H9 (cell line): ENCODE measurements at regions not wholly inside any gene's neighbourhood (a gene's known extent, or its start where the extent isn't known, plus 50 kb on each side); places are given as distances from the start of the nearest gene placed in this dataset.

Experiments
- DNase-seq: peaks from one replicate; pipeline ENCODE4 v3.0.0-alpha.2; 2017
- H2AFZ ChIP-seq: one replicate; pipeline ENCODE4 v1.6.1; 2013; ENCODE audit warnings: mild to moderate bottlenecking, low read length, control low read depth, moderate library complexity
- H2AK5ac ChIP-seq: 2 replicates; pipeline ENCODE4 v1.6.1; 2013; ENCODE audit warnings: low read length, control low read depth, mixed read lengths; ENCODE audit not compliant: insufficient read length
- H2BK120ac ChIP-seq: one replicate; pipeline ENCODE4 v1.6.1; 2013; ENCODE audit warnings: low read depth, mild to moderate bottlenecking, low read length, control low read depth, inconsistent platforms; ENCODE audit not compliant: poor library complexity, severe bottlenecking
- H2BK12ac ChIP-seq: 2 replicates; pipeline ENCODE4 v1.6.1; 2013; ENCODE audit warnings: low read length, control low read depth, mixed read lengths, low read depth; ENCODE audit not compliant: insufficient read length
- H2BK15ac ChIP-seq: 2 replicates; pipeline ENCODE4 v1.6.1; 2013; ENCODE audit warnings: low read depth, low read length, control low read depth
- H2BK20ac ChIP-seq: one replicate; pipeline ENCODE4 v1.6.1; 2013; ENCODE audit warnings: low read depth, mild to moderate bottlenecking, low read length, control low read depth, inconsistent platforms; ENCODE audit not compliant: poor library complexity, severe bottlenecking
- H2BK5ac ChIP-seq: 2 replicates; pipeline ENCODE4 v1.6.1; 2013; ENCODE audit warnings: low read length, control low read depth, mixed read lengths; ENCODE audit not compliant: insufficient read length
- H3K14ac ChIP-seq: 2 replicates; pipeline ENCODE4 v1.6.1; 2013; ENCODE audit warnings: low read length, control low read depth; ENCODE audit not compliant: insufficient read depth
- H3K18ac ChIP-seq: 2 replicates; pipeline ENCODE4 v1.6.1; 2013; ENCODE audit warnings: low read depth, mild to moderate bottlenecking, mixed read lengths, low read length, control low read depth; ENCODE audit not compliant: insufficient read length
- H3K23ac ChIP-seq: 2 replicates; pipeline ENCODE4 v1.6.1; 2013; ENCODE audit warnings: low read length, control low read depth, mixed read lengths, low read depth; ENCODE audit not compliant: insufficient read length
- H3K23me2 ChIP-seq: 2 replicates; pipeline ENCODE4 v1.6.1; 2013; ENCODE audit warnings: low read depth, mild to moderate bottlenecking, mixed read lengths, low read length, control low read depth; ENCODE audit not compliant: insufficient read length, poor library complexity, severe bottlenecking
- H3K27ac ChIP-seq: 2 replicates; pipeline ENCODE4 v1.5.1; 2013; ENCODE audit warnings: low read length, control low read depth, mixed read lengths, low read depth; ENCODE audit not compliant: insufficient read length
- H3K27me3 ChIP-seq: 2 replicates; pipeline ENCODE4 v1.6.1; 2013; ENCODE audit warnings: low read length, control low read depth, inconsistent platforms; ENCODE audit not compliant: insufficient read depth
- H3K4ac ChIP-seq: 2 replicates; pipeline ENCODE4 v1.6.1; 2013; ENCODE audit warnings: low read depth, mild to moderate bottlenecking, control low read depth, inconsistent platforms, low read length, moderate library complexity
- H3K4me1 ChIP-seq: 2 replicates; pipeline ENCODE4 v1.6.1; 2013; ENCODE audit warnings: low read length, control low read depth, inconsistent platforms; ENCODE audit not compliant: insufficient read depth
- H3K4me2 ChIP-seq: 2 replicates; pipeline ENCODE4 v1.6.1; 2013; ENCODE audit warnings: low read length, control low read depth, mixed read lengths; ENCODE audit not compliant: insufficient read length, insufficient read depth
- H3K56ac ChIP-seq: 2 replicates; pipeline ENCODE4 v1.6.1; 2013; ENCODE audit warnings: low read depth, mild to moderate bottlenecking, mixed read lengths, low read length, control low read depth; ENCODE audit not compliant: insufficient read length
- H3K79me1 ChIP-seq: 2 replicates; pipeline ENCODE4 v1.6.1; 2013; ENCODE audit warnings: low read depth, mild to moderate bottlenecking, moderate library complexity, low read length, control low read depth, inconsistent platforms; ENCODE audit not compliant: insufficient read depth, poor library complexity, severe bottlenecking
- H3K79me2 ChIP-seq: 2 replicates; pipeline ENCODE4 v1.6.1; 2013; ENCODE audit warnings: low read length, control low read depth, inconsistent platforms; ENCODE audit not compliant: insufficient read depth
- H3K9ac ChIP-seq: 2 replicates; pipeline ENCODE4 v1.6.1; 2013; ENCODE audit warnings: low read length, control low read depth, mixed read lengths; ENCODE audit not compliant: insufficient read length; ENCODE audit errors: extremely low read depth
- H3K9me3 ChIP-seq: one replicate; pipeline ENCODE4 v1.6.1; 2013; ENCODE audit warnings: low read depth, low read length, inconsistent platforms; ENCODE audit not compliant: control insufficient read depth
- H3T11ph ChIP-seq: one replicate; pipeline ENCODE4 v1.6.1; 2013; ENCODE audit warnings: mild to moderate bottlenecking, low read length, control low read depth, inconsistent platforms
- H4K20me1 ChIP-seq: one replicate; pipeline ENCODE4 v1.6.1; 2013; ENCODE audit not compliant: control insufficient read depth, insufficient read length, insufficient read depth
- H4K5ac ChIP-seq: 2 replicates; pipeline ENCODE4 v1.6.1; 2013; ENCODE audit warnings: low read depth, mild to moderate bottlenecking, mixed read lengths, low read length, control low read depth; ENCODE audit not compliant: insufficient read length
- H4K8ac ChIP-seq: replicated peaks from 2 replicates; pipeline ENCODE4 v1.6.1; 2013; ENCODE audit warnings: low read length, control low read depth, mixed read lengths, low read depth; ENCODE audit not compliant: insufficient read length
- H4K91ac ChIP-seq: 2 replicates; pipeline ENCODE4 v1.6.1; 2013; ENCODE audit warnings: low read depth, mild to moderate bottlenecking, moderate library complexity, mixed read lengths, low read length, control low read depth; ENCODE audit not compliant: insufficient read length
- H3K27ac Mint-ChIP-seq, 3 experiments: 2 replicates in 2 of 3; 3 replicates in 1 of 3; pipeline ENCODE4 v1.8.0; 2020 to 2021; ENCODE audit warnings: mixed read lengths in 3 of 3, mild to moderate bottlenecking in 1 of 3, moderate library complexity in 1 of 3
- H3K27me3 Mint-ChIP-seq: 2 replicates; pipeline ENCODE4 v1.8.0; 2021; ENCODE audit warnings: low read depth, mild to moderate bottlenecking, moderate library complexity, mixed read lengths
- H3K36me3 Mint-ChIP-seq, 3 experiments: 2 replicates in 2 of 3; 3 replicates in 1 of 3; pipeline ENCODE4 v1.8.0; 2020 to 2021; ENCODE audit warnings: low read depth in 3 of 3, mixed read lengths in 3 of 3; ENCODE audit not compliant: insufficient read depth in 1 of 3
- H3K4me1 Mint-ChIP-seq, 2 experiments: 2 replicates each; pipeline ENCODE4 v1.8.0; 2020; ENCODE audit warnings: mixed read lengths in 2 of 2
- H3K4me3 Mint-ChIP-seq, 2 experiments: 2 replicates in 1 of 2; 3 replicates in 1 of 2; pipeline ENCODE4 v1.8.0; 2020 to 2021; ENCODE audit warnings: mild to moderate bottlenecking in 2 of 2, mixed read lengths in 2 of 2, moderate library complexity in 1 of 2
- H3K9me3 Mint-ChIP-seq, 2 experiments: 2 replicates in 1 of 2; 3 replicates in 1 of 2; pipeline ENCODE4 v1.8.0; 2020; ENCODE audit warnings: mild to moderate bottlenecking in 2 of 2, mixed read lengths in 2 of 2, moderate library complexity in 1 of 2
- WGBS: extraction: QIAGEN DNeasy Blood & Tissue Kit; methylation state at CpG from one replicate; pipeline ENCODE4 v1.1.7; 2013; ENCODE audit warnings: missing lambda C conversion rate, low lambda C conversion rate, mixed read lengths; ENCODE audit not compliant: insufficient read length; ENCODE audit errors: extremely low coverage; 5-methylcytosine and 5-hydroxymethylcytosine counted together
- TF ChIP-seq, protein P1 (sequence below): fragments of 200-600 bp; sonication (generic); conservative IDR thresholded peaks from 3 replicates; pipeline ENCODE4 v1.8.0; 2021; ENCODE audit warnings: antibody characterized with exemption, mild to moderate bottlenecking

DNA sequence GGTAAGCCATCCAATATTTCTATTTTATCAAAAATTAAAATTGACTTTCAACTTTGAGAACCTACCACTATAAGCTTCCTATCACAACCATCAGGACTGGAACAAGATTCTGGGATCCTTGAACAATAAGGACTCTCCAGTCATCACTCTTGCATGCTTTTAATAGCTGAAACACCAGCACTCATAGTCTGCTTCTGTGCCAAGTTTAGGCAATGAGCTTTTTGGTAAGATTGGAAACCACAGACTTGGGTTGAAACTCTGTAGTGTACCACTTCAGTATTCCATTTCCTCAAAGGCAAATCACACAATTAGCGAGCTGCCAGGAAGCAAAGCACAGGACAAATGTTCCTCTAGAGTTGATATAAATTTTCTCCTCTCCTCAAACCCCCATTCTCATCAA is 1065.8 kb upstream of the SLC39A10 start:
- H3K36me3 Mint-ChIP-seq, result no peaks in the 10 kb centered on the region

More for the DNA sequence above, 1065.8 kb upstream of the SLC39A10 start:
- no peaks in the 10 kb centered on the region for H3K79me1 ChIP-seq
- no peaks in the 10 kb centered on the region for H3K79me2 ChIP-seq
- DNase-seq, result no peak
- WGBS, result no CpG with 5 or more reads among the region's 1 CpG
- TF ChIP-seq, protein P1, sequence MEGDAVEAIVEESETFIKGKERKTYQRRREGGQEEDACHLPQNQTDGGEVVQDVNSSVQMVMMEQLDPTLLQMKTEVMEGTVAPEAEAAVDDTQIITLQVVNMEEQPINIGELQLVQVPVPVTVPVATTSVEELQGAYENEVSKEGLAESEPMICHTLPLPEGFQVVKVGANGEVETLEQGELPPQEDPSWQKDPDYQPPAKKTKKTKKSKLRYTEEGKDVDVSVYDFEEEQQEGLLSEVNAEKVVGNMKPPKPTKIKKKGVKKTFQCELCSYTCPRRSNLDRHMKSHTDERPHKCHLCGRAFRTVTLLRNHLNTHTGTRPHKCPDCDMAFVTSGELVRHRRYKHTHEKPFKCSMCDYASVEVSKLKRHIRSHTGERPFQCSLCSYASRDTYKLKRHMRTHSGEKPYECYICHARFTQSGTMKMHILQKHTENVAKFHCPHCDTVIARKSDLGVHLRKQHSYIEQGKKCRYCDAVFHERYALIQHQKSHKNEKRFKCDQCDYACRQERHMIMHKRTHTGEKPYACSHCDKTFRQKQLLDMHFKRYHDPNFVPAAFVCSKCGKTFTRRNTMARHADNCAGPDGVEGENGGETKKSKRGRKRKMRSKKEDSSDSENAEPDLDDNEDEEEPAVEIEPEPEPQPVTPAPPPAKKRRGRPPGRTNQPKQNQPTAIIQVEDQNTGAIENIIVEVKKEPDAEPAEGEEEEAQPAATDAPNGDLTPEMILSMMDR, result no peak
- H3K4me2 ChIP-seq, result no peak overlapping the region
- H3K4ac ChIP-seq, result no peak overlapping the region
- no peak overlapping the region for H3K23ac ChIP-seq
- H3K27ac ChIP-seq, result no peak overlapping the region
- H3K9ac ChIP-seq, result no peak overlapping the region
- no peaks in the 10 kb centered on the region for H4K20me1 ChIP-seq
- H2AFZ ChIP-seq, result no peak overlapping the region
- H3K27me3 Mint-ChIP-seq, result no peaks in the 10 kb centered on the region
- H2BK120ac ChIP-seq, result no peak overlapping the region
- no peak overlapping the region for H4K5ac ChIP-seq
- no peak overlapping the region for H3K4me3 Mint-ChIP-seq
- no peak overlapping the region for H4K8ac ChIP-seq
- no peak overlapping the region for H4K91ac ChIP-seq
- peaks cover 0 to 6% of the 10 kb centered on the region in 2 experiments; a peak in 1 of 4 replicates for H3K4me1 Mint-ChIP-seq
- H2BK20ac ChIP-seq, result no peak overlapping the region
- no peak overlapping the region for H3K27ac Mint-ChIP-seq
- H3K4me1 ChIP-seq, result no peaks in the 10 kb centered on the region
- no peak overlapping the region for H2BK5ac ChIP-seq
- no peak overlapping the region for H2BK12ac ChIP-seq
- no peak overlapping the region for H3T11ph ChIP-seq
- no peak overlapping the region for H2BK15ac ChIP-seq
- no peaks in the 10 kb centered on the region for H3K27me3 ChIP-seq
- H2AK5ac ChIP-seq, result no peak overlapping the region
- H3K23me2 ChIP-seq, result no peaks in the 10 kb centered on the region
- no peak overlapping the region for H3K56ac ChIP-seq
- no peak overlapping the region for H3K18ac ChIP-seq
- H3K14ac ChIP-seq, result no peak overlapping the region
- H3K9me3 ChIP-seq, result no peaks in the 10 kb centered on the region
- 0 out of 5 replicates have a peak, but pooled peaks cover 0 to 2% of the 10 kb centered on the region in 2 experiments for H3K9me3 Mint-ChIP-seq
